Neural progenitor cell (in vitro differentiated cells): ENCODE measurements at regions not wholly inside any gene's neighbourhood (a gene's known extent, or its start where the extent isn't known, plus 50 kb on each side); places are given as distances from the start of the nearest gene placed in this dataset.

Source experiments
- DNase-seq: peaks from one replicate; pipeline ENCODE4 v3.0.0-alpha.2; 2016; ENCODE audit warnings: low spot score
- H2AFZ ChIP-seq: fragments of 200-600 bp; sonication (generic); replicated peaks from 2 replicates; pipeline ENCODE4 v1.6.1; 2016; ENCODE audit warnings: antibody characterized with exemption
- H3F3A ChIP-seq: fragments of 200-600 bp; sonication (generic); 2 replicates; pipeline ENCODE4 v1.6.1; 2016; ENCODE audit warnings: antibody characterized with exemption, low read depth
- H3K27ac ChIP-seq: fragments of 200-600 bp; sonication (generic); 2 replicates; pipeline ENCODE4 v1.5.1; 2016; ENCODE audit warnings: mild to moderate bottlenecking
- H3K27me3 ChIP-seq: fragments of 200-600 bp; sonication (generic); 2 replicates; pipeline ENCODE4 v1.6.1; 2016; ENCODE audit warnings: mild to moderate bottlenecking, moderate library complexity
- H3K36me3 ChIP-seq: fragments of 200-600 bp; sonication (generic); 2 replicates; pipeline ENCODE4 v1.5.1; 2016
- H3K4me1 ChIP-seq: fragments of 200-600 bp; sonication (generic); 2 replicates; pipeline ENCODE4 v1.6.1; 2016; ENCODE audit warnings: mixed run types
- H3K4me2 ChIP-seq: fragments of 200-600 bp; sonication (generic); 2 replicates; pipeline ENCODE4 v1.6.1; 2016
- H3K4me3 ChIP-seq: fragments of 200-600 bp; sonication (generic); 2 replicates; pipeline ENCODE4 v1.5.1; 2016
- H3K79me2 ChIP-seq: fragments of 200-600 bp; sonication (generic); 2 replicates; pipeline ENCODE4 v1.6.1; 2016; ENCODE audit warnings: low read depth
- H3K9ac ChIP-seq: fragments of 200-600 bp; sonication (generic); 2 replicates; pipeline ENCODE4 v1.6.1; 2016
- H3K9me3 ChIP-seq: fragments of 200-600 bp; sonication (generic); 2 replicates; pipeline ENCODE4 v1.5.1; 2016; ENCODE audit warnings: low read depth
- H4K20me1 ChIP-seq: fragments of 200-600 bp; sonication (generic); 2 replicates; pipeline ENCODE4 v1.6.1; 2016; ENCODE audit warnings: low read depth
- H3K27ac Mint-ChIP-seq: 3 replicates; pipeline ENCODE4 v1.8.0; 2021; ENCODE audit warnings: mixed read lengths
- H3K27me3 Mint-ChIP-seq: 2 replicates; pipeline ENCODE4 v1.8.0; 2022; ENCODE audit warnings: low read depth, mild to moderate bottlenecking, inconsistent platforms, moderate library complexity, mixed read lengths; ENCODE audit not compliant: insufficient read depth
- H3K36me3 Mint-ChIP-seq: 3 replicates; pipeline ENCODE4 v1.8.0; 2021; ENCODE audit warnings: mixed read lengths
- H3K4me1 Mint-ChIP-seq: 3 replicates; pipeline ENCODE4 v1.8.0; 2021; ENCODE audit warnings: mixed read lengths
- H3K4me3 Mint-ChIP-seq: 3 replicates; pipeline ENCODE4 v1.8.0; 2021; ENCODE audit warnings: mild to moderate bottlenecking, moderate library complexity, mixed read lengths
- H3K9me3 Mint-ChIP-seq: 3 replicates; pipeline ENCODE4 v1.8.0; 2020; ENCODE audit warnings: mixed read lengths
- CTCF ChIP-seq: fragments of 200-600 bp; sonication (generic); IDR thresholded peaks from 2 replicates; pipeline ENCODE4 v1.5.1; 2017; ENCODE audit warnings: antibody characterized with exemption, mild to moderate bottlenecking
- EZH2 ChIP-seq: fragments of 200-600 bp; sonication (generic); IDR thresholded peaks from 2 replicates; pipeline ENCODE4 v1.6.1; 2017; ENCODE audit warnings: antibody characterized with exemption, mild to moderate bottlenecking, moderate library complexity
- EZH2phosphoT487 ChIP-seq: fragments of 200-600 bp; sonication (generic); IDR thresholded peaks from 2 replicates; pipeline ENCODE4 v1.6.1; 2017; ENCODE audit warnings: antibody characterized with exemption

GRCh38 chr16:49078104-49078503 lies 203.5 kb downstream of the CBLN1 start:
- no peaks in the 10 kb centered on the region for H3K36me3 ChIP-seq
- no peak overlapping the region for H3K27ac ChIP-seq
- no peak overlapping the region for H3K4me3 ChIP-seq
- no peaks in the 10 kb centered on the region for H3K36me3 Mint-ChIP-seq
- no peaks in the 10 kb centered on the region for H3K79me2 ChIP-seq
- H4K20me1 ChIP-seq = no peaks in the 10 kb centered on the region
- no peaks in the 10 kb centered on the region for H3K4me1 Mint-ChIP-seq
- peaks cover 6% of the 10 kb centered on the region for H3K27me3 Mint-ChIP-seq
- H3K9ac ChIP-seq = no peak overlapping the region
- no peaks in the 10 kb centered on the region for H3F3A ChIP-seq
- no peak overlapping the region for H3K27ac Mint-ChIP-seq
- no peak overlapping the region for H2AFZ ChIP-seq
- no peak for DNase-seq
- peaks cover 14% of the 10 kb centered on the region for H3K9me3 Mint-ChIP-seq
- no peak overlapping the region for H3K4me2 ChIP-seq
- H3K27me3 ChIP-seq = no peaks in the 10 kb centered on the region
- no peaks in the 10 kb centered on the region for H3K4me1 ChIP-seq
- no peaks in the 10 kb centered on the region for H3K9me3 ChIP-seq
- TF ChIP-seq EZH2 (no peak), CTCF (no peak)
- no peak overlapping the region for H3K4me3 Mint-ChIP-seq

- Histone ChIP-seq H3K4me3 (no peak overlapping the region), H3K4me1 (no peaks in the 10 kb centered on the region), H4K20me1 (no peaks in the 10 kb centered on the region), H3K79me2 (no peaks in the 10 kb centered on the region), H3K36me3 (no peaks in the 10 kb centered on the region), H3K9me3 (no peaks in the 10 kb centered on the region), H3K27ac (no peak overlapping the region), H3K27me3 (no peaks in the 10 kb centered on the region), H3K9ac (no peak overlapping the region), H3K4me2 (no peak overlapping the region), H2AFZ (no peak overlapping the region), H3F3A (no peaks in the 10 kb centered on the region)
- Mint-ChIP-seq H3K4me1 (no peaks in the 10 kb centered on the region), H3K27me3 (peaks cover 6% of the 10 kb centered on the region), H3K4me3 (no peak overlapping the region), H3K36me3 (no peaks in the 10 kb centered on the region), H3K27ac (no peak overlapping the region), H3K9me3 (peaks cover 14% of the 10 kb centered on the region)
- DNase-seq = no peak
- TF ChIP-seq EZH2 (no peak), EZH2phosphoT487 (no peak), CTCF (no peak)
Measured at GRCh38 chr16:49075709-49076108, 205.9 kb downstream of the CBLN1 start.

- Mint-ChIP-seq H3K36me3 (no peaks in the 10 kb centered on the region), H3K27me3 (peaks cover 2% of the 10 kb centered on the region), H3K4me3 (no peak overlapping the region), H3K9me3 (peaks cover 3% of the 10 kb centered on the region), H3K4me1 (no peaks in the 10 kb centered on the region), H3K27ac (no peak overlapping the region)
- H3K4me1 ChIP-seq = no peaks in the 10 kb centered on the region
- no peaks in the 10 kb centered on the region for H3F3A ChIP-seq
- no peaks in the 10 kb centered on the region for H3K36me3 ChIP-seq
- H3K27ac ChIP-seq = no peak overlapping the region
- H4K20me1 ChIP-seq = no peaks in the 10 kb centered on the region
- no peaks in the 10 kb centered on the region for H3K79me2 ChIP-seq
- no peak overlapping the region for H3K4me2 ChIP-seq
- H3K9ac ChIP-seq = no peak overlapping the region
- H3K27me3 ChIP-seq = no peaks in the 10 kb centered on the region
- H3K9me3 ChIP-seq = no peaks in the 10 kb centered on the region
- DNase-seq = no peak
- no peak overlapping the region for H3K4me3 ChIP-seq
- TF ChIP-seq CTCF = no peak
- no peak for TF ChIP-seq EZH2
- no peak for TF ChIP-seq EZH2phosphoT487
- no peak overlapping the region for H2AFZ ChIP-seq
Measured at GRCh38 chr16:49068224-49068623, 213.4 kb downstream of the CBLN1 start.

GRCh38 chr16:49067776-49068175 lies 213.9 kb downstream of the CBLN1 start:
- Histone ChIP-seq H3K4me3 (no peak overlapping the region), H3K4me2 (no peak overlapping the region), H4K20me1 (no peaks in the 10 kb centered on the region), H3K36me3 (no peaks in the 10 kb centered on the region), H3K79me2 (no peaks in the 10 kb centered on the region), H3K27ac (no peak overlapping the region), H3K4me1 (peaks cover 2% of the 10 kb centered on the region), H3K27me3 (no peaks in the 10 kb centered on the region), H3K9me3 (no peaks in the 10 kb centered on the region), H3F3A (no peaks in the 10 kb centered on the region), H2AFZ (no peak overlapping the region), H3K9ac (no peak overlapping the region)
- H3K4me1 Mint-ChIP-seq = no peaks in the 10 kb centered on the region
- no peak overlapping the region for H3K27ac Mint-ChIP-seq
- H3K4me3 Mint-ChIP-seq = no peak overlapping the region
- H3K36me3 Mint-ChIP-seq = no peaks in the 10 kb centered on the region
- H3K27me3 Mint-ChIP-seq = peaks cover 2% of the 10 kb centered on the region
- TF ChIP-seq EZH2 = no peak
- TF ChIP-seq CTCF = no peak
- no peak for TF ChIP-seq EZH2phosphoT487
- H3K9me3 Mint-ChIP-seq = peaks cover 3% of the 10 kb centered on the region
- no peak for DNase-seq
